Endothelial cell of umbilical vein (primary cell): ENCODE measurements at regions not wholly inside any gene's neighbourhood (a gene's known extent, or its start where the extent isn't known, plus 50 kb on each side); places are given as distances from the start of the nearest gene placed in this dataset.

ENCODE experiments used
- EZH2 ChIP-seq: IDR thresholded peaks from 2 replicates; pipeline ENCODE4 v1.6.1; 2012; ENCODE audit warnings: borderline replicate concordance, low read depth, mild to moderate bottlenecking, moderate library complexity, low read length, inconsistent platforms; ENCODE audit not compliant: severe bottlenecking
- JUN ChIP-seq: IDR thresholded peaks from 2 replicates; pipeline ENCODE4 v1.6.1; 2011; ENCODE audit warnings: borderline replicate concordance, low read depth; ENCODE audit not compliant: insufficient read length, insufficient read depth
- MYC ChIP-seq: IDR thresholded peaks from one replicate; pipeline ENCODE4 v1.6.1; 2011; ENCODE audit warnings: mild to moderate bottlenecking, low read depth, low read length
- TF ChIP-seq, protein P1 (sequence below), 2 donors: IDR thresholded peaks; 1 replicate in 1 of 2; 2 replicates in 1 of 2; pipeline ENCODE4 v1.5.1; 2011; ENCODE audit warnings: low read length in 2 of 2, mild to moderate bottlenecking in 2 of 2, moderate library complexity in 2 of 2, control low read depth in 1 of 2, inconsistent platforms in 1 of 2, low read depth in 1 of 2; ENCODE audit not compliant: insufficient read depth in 1 of 2; ENCODE audit errors: extremely low read depth in 1 of 2

DNA sequence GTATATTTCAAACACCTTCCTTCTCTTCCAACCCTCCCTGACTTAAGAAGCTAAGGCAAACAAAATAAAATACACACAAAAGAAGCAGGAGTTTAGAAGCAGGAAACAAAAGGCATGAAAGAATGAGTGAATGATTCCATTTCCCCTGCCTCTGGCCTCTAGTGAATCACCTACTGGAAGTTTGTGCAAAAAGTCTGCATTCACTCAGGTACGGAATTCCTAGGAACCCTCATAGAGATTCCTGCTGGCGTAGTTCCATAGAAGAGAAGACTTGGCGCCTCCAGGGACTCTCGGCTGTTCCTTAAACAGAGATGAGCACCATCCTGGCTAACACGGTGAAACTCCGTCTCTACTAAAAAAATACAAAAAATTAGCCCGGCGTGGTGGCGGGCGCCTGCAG is 125.9 kb upstream of the TBL1X start:
- TF ChIP-seq, protein P1, sequence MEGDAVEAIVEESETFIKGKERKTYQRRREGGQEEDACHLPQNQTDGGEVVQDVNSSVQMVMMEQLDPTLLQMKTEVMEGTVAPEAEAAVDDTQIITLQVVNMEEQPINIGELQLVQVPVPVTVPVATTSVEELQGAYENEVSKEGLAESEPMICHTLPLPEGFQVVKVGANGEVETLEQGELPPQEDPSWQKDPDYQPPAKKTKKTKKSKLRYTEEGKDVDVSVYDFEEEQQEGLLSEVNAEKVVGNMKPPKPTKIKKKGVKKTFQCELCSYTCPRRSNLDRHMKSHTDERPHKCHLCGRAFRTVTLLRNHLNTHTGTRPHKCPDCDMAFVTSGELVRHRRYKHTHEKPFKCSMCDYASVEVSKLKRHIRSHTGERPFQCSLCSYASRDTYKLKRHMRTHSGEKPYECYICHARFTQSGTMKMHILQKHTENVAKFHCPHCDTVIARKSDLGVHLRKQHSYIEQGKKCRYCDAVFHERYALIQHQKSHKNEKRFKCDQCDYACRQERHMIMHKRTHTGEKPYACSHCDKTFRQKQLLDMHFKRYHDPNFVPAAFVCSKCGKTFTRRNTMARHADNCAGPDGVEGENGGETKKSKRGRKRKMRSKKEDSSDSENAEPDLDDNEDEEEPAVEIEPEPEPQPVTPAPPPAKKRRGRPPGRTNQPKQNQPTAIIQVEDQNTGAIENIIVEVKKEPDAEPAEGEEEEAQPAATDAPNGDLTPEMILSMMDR (IDR thresholded peaks at IDR 0.05; ENCODE audit: extremely low read depth in 1 of 2, insufficient read depth in 1 of 2, low read depth in 1 of 2, low read length in 2 of 2), result no peak
- no peak for TF ChIP-seq JUN
- TF ChIP-seq MYC, result no peak
- TF ChIP-seq EZH2, result no peak
